ENCODE measurements at regions not wholly inside any gene's neighbourhood (a gene's known extent, or its start where the extent isn't known, plus 50 kb on each side); places are given as distances from the start of the nearest gene placed in this dataset.
"Not testable (repeated sequence)": the region's sequence is repeated elsewhere in the genome, so short reads cannot be mapped to it uniquely, and the experiment has no call there.

DNA sequence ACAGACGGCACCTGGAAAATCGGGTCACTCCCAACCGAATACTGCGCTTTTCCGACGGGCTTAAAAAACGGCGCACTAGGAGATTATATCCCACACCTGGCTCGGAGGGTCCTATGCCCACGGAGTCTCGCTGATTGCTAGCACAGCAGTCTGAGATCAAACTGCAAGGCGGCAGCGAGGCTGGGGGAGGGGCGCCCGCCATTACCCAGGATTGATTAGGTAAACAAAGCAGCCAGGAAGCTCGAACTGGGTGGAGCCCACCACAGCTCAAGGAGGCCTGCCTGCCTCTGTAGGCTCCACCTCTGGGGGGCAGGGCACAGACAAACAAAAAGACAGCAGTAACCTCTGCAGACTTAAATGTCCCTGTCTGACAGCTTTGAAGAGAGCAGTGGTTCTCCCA is 64.5 kb downstream of the SLC30A10 start:
- in situ Hi-C loops (cut with MboI) = not testable (repeated sequence)

DNA sequence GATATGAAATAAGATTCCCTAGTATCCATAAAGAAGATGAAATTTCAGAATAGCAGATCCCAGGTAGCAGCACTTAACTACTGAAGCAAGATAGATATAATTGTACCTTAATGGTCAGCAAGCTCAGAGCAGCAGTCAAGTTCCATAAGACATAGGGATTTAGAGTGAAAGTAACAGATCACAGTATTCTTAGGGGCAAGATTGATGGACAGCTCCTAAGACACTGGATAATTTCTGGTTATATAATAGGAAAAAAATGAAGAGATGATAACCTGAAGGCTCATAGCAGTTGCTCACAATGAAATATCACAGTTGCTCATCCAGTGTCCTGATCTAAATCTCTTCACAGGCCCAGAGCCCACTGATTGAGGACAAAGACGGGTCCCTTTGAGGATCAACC is 66.0 kb downstream of the SLC30A10 start:
- no peaks in the 10 kb centered on the region for H3K27me3 ChIP-seq (replicated peaks; ENCODE audit: insufficient read depth)
- no peaks in the 10 kb centered on the region for H3K36me3 ChIP-seq (ENCODE audit: low read depth)
- H3K4me1 ChIP-seq (ENCODE audit: insufficient read depth) = no peaks in the 10 kb centered on the region
- 0 to 12% methylated on average over 1 of the region's 1 CpG for WGBS, 2 experiments (ENCODE audit: low coverage in 1 of 2, low lambda C conversion rate in 2 of 2, missing lambda C conversion rate in 2 of 2)
- in situ Hi-C loops (cut with MboI) = no loop called here
- no peak for DNase-seq
- no peak overlapping the region for H3K4me2 ChIP-seq (ENCODE audit: unreplicated experiment)
- TF ChIP-seq EZH2 (IDR thresholded peaks at IDR 0.05; ENCODE audit: insufficient read depth, poor library complexity, severe bottlenecking) (no peak), EZH2phosphoT487 (IDR thresholded peaks at IDR 0.05; ENCODE audit: insufficient read depth, low read depth) (no peak)
- H2AFZ ChIP-seq = no peak overlapping the region
- H3F3A ChIP-seq (ENCODE audit: insufficient read depth) = no peaks in the 10 kb centered on the region
- no peaks in the 10 kb centered on the region for H3K9me2 ChIP-seq (ENCODE audit: insufficient read depth)
- no peaks in the 10 kb centered on the region for H4K20me1 ChIP-seq (ENCODE audit: insufficient read depth)
- no peak overlapping the region for H3K9ac ChIP-seq
- no peaks in the 10 kb centered on the region for H3K79me2 ChIP-seq (ENCODE audit: insufficient read depth)
- no peaks in the 10 kb centered on the region for H3K9me3 ChIP-seq (ENCODE audit: low read depth)
- H3K4me3 ChIP-seq = no peak overlapping the region
- H3K27ac ChIP-seq = no peak overlapping the region

More for the DNA sequence above, 64.5 kb downstream of the SLC30A10 start:
- not testable (repeated sequence) for H3K4me1 ChIP-seq (ENCODE audit: insufficient read depth); H3K27me3 ChIP-seq (replicated peaks; ENCODE audit: insufficient read depth); H3K9me2 ChIP-seq (ENCODE audit: insufficient read depth); H3K27ac ChIP-seq; H3K9ac ChIP-seq; DNase-seq; H3K9me3 ChIP-seq (ENCODE audit: low read depth); H3K4me3 ChIP-seq; H2AFZ ChIP-seq; H4K20me1 ChIP-seq (ENCODE audit: insufficient read depth); H3K36me3 ChIP-seq (ENCODE audit: low read depth); H3K79me2 ChIP-seq (ENCODE audit: insufficient read depth); H3K4me2 ChIP-seq (ENCODE audit: unreplicated experiment); H3F3A ChIP-seq (ENCODE audit: insufficient read depth)
- 39 to 70% methylated on average over 2 to 16 of the region's 16 CpGs for WGBS, 2 experiments (ENCODE audit: low coverage in 1 of 2, low lambda C conversion rate in 2 of 2, missing lambda C conversion rate in 2 of 2)

DNA sequence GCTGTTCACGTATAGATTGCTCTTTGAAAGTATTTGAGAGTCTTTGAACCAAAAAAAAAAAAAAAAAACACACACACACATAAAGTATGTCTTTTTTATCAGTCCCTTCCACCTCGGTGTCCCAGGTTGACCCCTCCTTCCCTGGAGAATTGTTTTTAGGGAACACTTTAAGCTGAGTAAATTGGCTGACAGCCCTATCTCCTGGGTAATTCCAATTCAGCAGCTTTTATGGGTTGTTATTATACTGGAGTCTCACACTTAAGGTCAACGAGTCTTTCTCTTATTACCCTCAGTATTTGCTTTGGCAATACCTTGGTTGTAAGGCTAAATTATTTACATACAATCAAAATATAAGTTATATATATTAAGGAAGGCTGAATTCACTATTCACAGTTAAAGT is 69.4 kb downstream of the SLC30A10 start:
- no peaks in the 10 kb centered on the region for H3K4me1 ChIP-seq (ENCODE audit: insufficient read depth)
- H3K27ac ChIP-seq = no peak overlapping the region
- no peaks in the 10 kb centered on the region for H3K79me2 ChIP-seq (ENCODE audit: insufficient read depth)
- no peak overlapping the region for H3K4me2 ChIP-seq (ENCODE audit: unreplicated experiment)
- H2AFZ ChIP-seq = no peak overlapping the region
- H4K20me1 ChIP-seq (ENCODE audit: insufficient read depth) = no peaks in the 10 kb centered on the region
- WGBS, 2 experiments (ENCODE audit: low coverage in 1 of 2, low lambda C conversion rate in 2 of 2, missing lambda C conversion rate in 2 of 2) = 12 to 14% methylated on average over 3 of the region's 3 CpGs
- no peaks in the 10 kb centered on the region for H3F3A ChIP-seq (ENCODE audit: insufficient read depth)
- TF ChIP-seq EZH2phosphoT487 (IDR thresholded peaks at IDR 0.05; ENCODE audit: insufficient read depth, low read depth) (no peak), EZH2 (IDR thresholded peaks at IDR 0.05; ENCODE audit: insufficient read depth, poor library complexity, severe bottlenecking) (no peak)
- no peak overlapping the region for H3K4me3 ChIP-seq
- in situ Hi-C loops (cut with MboI) = no loop called here
- no peaks in the 10 kb centered on the region for H3K9me3 ChIP-seq (ENCODE audit: low read depth)
- H3K9ac ChIP-seq = no peak overlapping the region
- no peaks in the 10 kb centered on the region for H3K36me3 ChIP-seq (ENCODE audit: low read depth)
- no peaks in the 10 kb centered on the region for H3K27me3 ChIP-seq (replicated peaks; ENCODE audit: insufficient read depth)
- H3K9me2 ChIP-seq (ENCODE audit: insufficient read depth) = no peaks in the 10 kb centered on the region
- DNase-seq = no peak

DNA sequence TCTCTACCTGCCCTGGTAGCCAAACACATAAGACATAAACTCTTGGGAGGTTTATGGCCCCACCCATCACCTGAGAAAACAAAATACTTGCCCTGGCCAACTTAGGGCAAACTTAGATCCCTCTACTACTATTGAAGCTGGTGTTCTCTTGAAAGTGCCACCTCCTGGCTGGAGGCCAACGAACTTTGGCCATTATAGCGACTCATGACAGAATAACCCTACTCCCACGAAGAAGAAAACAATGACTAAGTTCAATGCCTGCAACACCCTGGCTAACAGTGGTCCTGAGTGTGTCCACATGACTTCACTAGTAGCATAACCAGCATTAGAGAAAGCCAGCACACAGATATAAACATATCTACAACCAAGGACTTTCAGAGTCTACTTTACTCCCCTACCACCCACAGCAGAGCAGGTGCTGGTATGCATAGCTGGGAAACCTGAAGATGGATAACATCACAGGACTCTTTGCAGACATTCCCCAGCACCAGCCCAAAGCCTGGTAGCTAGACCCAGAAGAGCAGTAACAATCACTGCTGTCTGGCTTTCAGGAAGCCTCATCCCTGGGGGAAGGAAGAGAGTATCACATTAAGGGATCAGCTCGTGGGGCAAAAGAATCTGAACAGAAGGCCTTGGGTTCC is 81.0 kb downstream of the SLC30A10 start:
- Histone ChIP-seq H2AFZ (no peak overlapping the region), H3K4me1 (ENCODE audit: insufficient read depth) (no peaks in the 10 kb centered on the region), H3K9me3 (ENCODE audit: low read depth) (no peaks in the 10 kb centered on the region), H3K9ac (no peak overlapping the region), H3K27ac (no peak overlapping the region), H3K4me2 (ENCODE audit: unreplicated experiment) (no peak overlapping the region), H3K36me3 (ENCODE audit: low read depth) (no peaks in the 10 kb centered on the region), H4K20me1 (ENCODE audit: insufficient read depth) (no peaks in the 10 kb centered on the region), H3K27me3 (replicated peaks; ENCODE audit: insufficient read depth) (no peaks in the 10 kb centered on the region), H3K79me2 (ENCODE audit: insufficient read depth) (no peaks in the 10 kb centered on the region), H3K9me2 (ENCODE audit: insufficient read depth) (no peaks in the 10 kb centered on the region), H3F3A (ENCODE audit: insufficient read depth) (no peaks in the 10 kb centered on the region), H3K4me3 (no peak overlapping the region)
- WGBS, 2 experiments (ENCODE audit: low coverage in 1 of 2, low lambda C conversion rate in 2 of 2, missing lambda C conversion rate in 2 of 2) = 25 to 40% methylated on average over 4 of the region's 4 CpGs
- peak; percentile 7 for DNase-seq
- TF ChIP-seq EZH2 (IDR thresholded peaks at IDR 0.05; ENCODE audit: insufficient read depth, poor library complexity, severe bottlenecking) (no peak), EZH2phosphoT487 (IDR thresholded peaks at IDR 0.05; ENCODE audit: insufficient read depth, low read depth) (no peak)
- in situ Hi-C loops (cut with MboI) = no loop called here

DNA sequence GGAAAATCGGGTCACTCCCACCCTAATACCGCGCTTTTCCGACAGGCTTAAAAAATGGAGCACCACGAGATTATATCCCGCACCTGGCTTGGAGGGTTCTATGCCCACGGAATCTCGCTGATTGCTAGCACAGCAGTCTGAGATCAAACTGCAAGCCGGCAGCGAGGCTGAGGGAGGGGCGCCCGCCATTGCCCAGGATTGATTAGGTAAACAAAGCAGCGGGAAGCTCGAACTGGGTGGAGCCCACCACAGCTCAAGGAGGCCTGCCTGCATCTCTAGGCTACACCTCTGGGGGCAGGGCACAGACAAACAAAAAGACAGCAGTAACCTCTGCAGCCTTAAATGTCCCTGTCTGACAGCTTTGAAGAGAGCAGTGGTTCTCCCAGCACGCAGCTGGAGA is 88.8 kb downstream of the SLC30A10 start:
- in situ Hi-C loops (cut with MboI); H4K20me1 ChIP-seq (ENCODE audit: insufficient read depth); H3K4me2 ChIP-seq (ENCODE audit: unreplicated experiment); H3K27ac ChIP-seq; H3K79me2 ChIP-seq (ENCODE audit: insufficient read depth); H3K9me2 ChIP-seq (ENCODE audit: insufficient read depth); H3K27me3 ChIP-seq (replicated peaks; ENCODE audit: insufficient read depth); DNase-seq; H3F3A ChIP-seq (ENCODE audit: insufficient read depth); H3K36me3 ChIP-seq (ENCODE audit: low read depth); H3K9me3 ChIP-seq (ENCODE audit: low read depth); H3K9ac ChIP-seq; H3K4me1 ChIP-seq (ENCODE audit: insufficient read depth); H2AFZ ChIP-seq; H3K4me3 ChIP-seq: not testable (repeated sequence)
- 74 to 77% methylated on average over 10 to 15 of the region's 15 CpGs for WGBS, 2 experiments (ENCODE audit: low coverage in 1 of 2, low lambda C conversion rate in 2 of 2, missing lambda C conversion rate in 2 of 2)
